Right lobe of liver (tissue), 6 donors: ENCODE measurements at regions not wholly inside any gene's neighbourhood (a gene's known extent, or its start where the extent isn't known, plus 50 kb on each side); places are given as distances from the start of the nearest gene placed in this dataset.

ENCODE experiments used
- ATAC-seq, 4 donors: fragments of 200-7000 bp; cut with Tn5 transposase; one replicate each; pipeline ENCODE4 v1.9.1; 2020; ENCODE audit warnings: mild to moderate bottlenecking in 4 of 4, moderate library complexity in 4 of 4
- DNase-seq, 3 donors: peaks; one replicate each; pipeline ENCODE4 v3.0.0-alpha.2; 2020
- H3K27ac ChIP-seq, 3 donors: fragments of 200-600 bp; one replicate each; pipeline ENCODE4 v1.8.0; 2022
- H3K27me3 ChIP-seq, 2 donors: fragments of 200-600 bp; one replicate each; pipeline ENCODE4 v1.8.0; 2022
- H3K36me3 ChIP-seq, 4 donors: fragments of 200-600 bp; sonication (generic) in 1 of 4; one replicate each; pipeline versions ENCODE4 v1.5.1 to v1.8.0; 2017 to 2022; ENCODE audit warnings: control low read depth in 1 of 4
- H3K4me1 ChIP-seq, 4 donors: fragments of 200-600 bp; sonication (generic) in 1 of 4; one replicate each; pipeline versions ENCODE4 v1.5.1 to v1.8.0; 2017 to 2022; ENCODE audit warnings: control low read depth in 1 of 4
- H3K4me3 ChIP-seq, 3 donors: fragments of 200-600 bp; one replicate each; pipeline ENCODE4 v1.8.0; 2022
- H3K9me3 ChIP-seq, 4 donors: fragments of 200-600 bp; sonication (generic) in 1 of 4; one replicate each; pipeline versions ENCODE4 v1.5.1 to v1.8.0; 2017 to 2022; ENCODE audit warnings: control low read depth in 1 of 4
- CTCF ChIP-seq, 4 donors: fragments of 200-600 bp in 3 of 4; fragments of 450-650 bp in 1 of 4; IDR thresholded peaks; one replicate each; pipeline versions ENCODE4 v1.5.1 to v1.8.0; 2016 to 2022; ENCODE audit warnings: antibody characterized with exemption in 4 of 4, mild to moderate bottlenecking in 2 of 4
- POLR2A ChIP-seq: fragments of 450-650 bp; IDR thresholded peaks from one replicate; pipeline ENCODE4 v1.6.1; 2017; ENCODE audit warnings: antibody characterized with exemption, mild to moderate bottlenecking
- WGBS: methylation state at CpG from one replicate; pipeline ENCODE4 v1.1.6; 2018; ENCODE audit warnings: low coverage, low lambda C conversion rate; ENCODE audit not compliant: insufficient coverage; ENCODE audit errors: missing lambda C conversion rate; 5-methylcytosine and 5-hydroxymethylcytosine counted together
- intact Hi-C, 2 donors: fragments of 100-400 bp; cut with DNase I; formaldehyde crosslinking; loops; one replicate each; pipeline versions ENCODE4 v1.11.2 to v1.14.1; 2022
- donor health status: DM: no; HTN: yes; CAD: no.
- donor health status: DM: no; HTN: no; CAD: no.
- donor health status: DM: no; HTN: no; CAD: no.
- donor health status: DM: no; HTN: yes; CAD: no.
- donor health status: DM: no; HTN: yes; CAD: no.

- ATAC-seq = no peak
- Histone ChIP-seq H3K4me1 (no peaks in the 10 kb centered on the region), H3K27me3 (no peaks in the 10 kb centered on the region), H3K4me3 (no peak overlapping the region), H3K36me3 (no peaks in the 10 kb centered on the region), H3K27ac (no peak overlapping the region), H3K9me3 (no peaks in the 10 kb centered on the region)
- intact Hi-C loops = no loop called here
- 42% methylated on average over 4 of the region's 6 CpGs for WGBS
- no peak for TF ChIP-seq CTCF (IDR thresholded peaks at IDR 0.05)
- TF ChIP-seq POLR2A = no peak
- DNase-seq = no peak
Observed at GRCh38 chr22:49031746-49032330, 795.8 kb downstream of the BRD1 start.

- ATAC-seq (no peak), DNase-seq (peak in 1 of 3 donors; percentile 23)
- no peaks in the 10 kb centered on the region for H3K4me1 ChIP-seq
- H3K27me3 ChIP-seq = no peaks in the 10 kb centered on the region
- H3K36me3 ChIP-seq = no peaks in the 10 kb centered on the region
- no peak overlapping the region for H3K4me3 ChIP-seq
- H3K9me3 ChIP-seq = no peaks in the 10 kb centered on the region
- 25% methylated on average over 1 of the region's 7 CpGs for WGBS
- H3K27ac ChIP-seq = no peak overlapping the region
- no peak for TF ChIP-seq CTCF (IDR thresholded peaks at IDR 0.05)
- TF ChIP-seq POLR2A = no peak
- intact Hi-C loops = no loop called here
Observed at GRCh38 chr22:49028111-49028510, 799.6 kb downstream of the BRD1 start.

GRCh38 chr22:49027368-49027670, 800.4 kb downstream of the BRD1 start:
- H3K9me3 ChIP-seq = no peaks in the 10 kb centered on the region
- H3K4me3 ChIP-seq = no peak overlapping the region
- ATAC-seq = no peak
- no peak overlapping the region for H3K27ac ChIP-seq
- peak in 1 of 3 donors; percentile 10 for DNase-seq
- TF ChIP-seq POLR2A = no peak
- no peak for TF ChIP-seq CTCF (IDR thresholded peaks at IDR 0.05)
- 55% methylated on average over 9 of the region's 9 CpGs for WGBS
- intact Hi-C loops = no loop called here
- no peaks in the 10 kb centered on the region for H3K4me1 ChIP-seq
- H3K27me3 ChIP-seq = no peaks in the 10 kb centered on the region
- H3K36me3 ChIP-seq = no peaks in the 10 kb centered on the region

GRCh38 chr22:49026494-49027367, 800.9 kb downstream of the BRD1 start:
- DNase-seq = peak in 1 of 3 donors; percentile 39
- intact Hi-C loops = no loop called here
- ATAC-seq = no peak
- TF ChIP-seq CTCF (IDR thresholded peaks at IDR 0.05) (no peak), POLR2A (no peak)
- H3K36me3 ChIP-seq = no peaks in the 10 kb centered on the region
- H3K9me3 ChIP-seq = no peaks in the 10 kb centered on the region
- H3K4me1 ChIP-seq = no peaks in the 10 kb centered on the region
- WGBS = 49% methylated on average over 4 of the region's 12 CpGs
- no peaks in the 10 kb centered on the region for H3K27me3 ChIP-seq
- H3K4me3 ChIP-seq = no peak overlapping the region
- no peak overlapping the region for H3K27ac ChIP-seq
